GM11168 (cell line): ENCODE measurements at regions not wholly inside any gene's neighbourhood (a gene's known extent, or its start where the extent isn't known, plus 50 kb on each side); places are given as distances from the start of the nearest gene placed in this dataset.

Source experiments
- in situ Hi-C: fragments of 300-500 bp; cut with MboI; formaldehyde crosslinking; loops from one replicate; pipeline ENCODE4 v1.12.0; 2022; ENCODE audit warnings: low sequenced_read_pairs; ENCODE audit not compliant: unreplicated experiment

GRCh38 chr1:29653034-29653810, 416.9 kb downstream of the PTPRU start:
- in situ Hi-C loops, result no loop called here

DNA sequence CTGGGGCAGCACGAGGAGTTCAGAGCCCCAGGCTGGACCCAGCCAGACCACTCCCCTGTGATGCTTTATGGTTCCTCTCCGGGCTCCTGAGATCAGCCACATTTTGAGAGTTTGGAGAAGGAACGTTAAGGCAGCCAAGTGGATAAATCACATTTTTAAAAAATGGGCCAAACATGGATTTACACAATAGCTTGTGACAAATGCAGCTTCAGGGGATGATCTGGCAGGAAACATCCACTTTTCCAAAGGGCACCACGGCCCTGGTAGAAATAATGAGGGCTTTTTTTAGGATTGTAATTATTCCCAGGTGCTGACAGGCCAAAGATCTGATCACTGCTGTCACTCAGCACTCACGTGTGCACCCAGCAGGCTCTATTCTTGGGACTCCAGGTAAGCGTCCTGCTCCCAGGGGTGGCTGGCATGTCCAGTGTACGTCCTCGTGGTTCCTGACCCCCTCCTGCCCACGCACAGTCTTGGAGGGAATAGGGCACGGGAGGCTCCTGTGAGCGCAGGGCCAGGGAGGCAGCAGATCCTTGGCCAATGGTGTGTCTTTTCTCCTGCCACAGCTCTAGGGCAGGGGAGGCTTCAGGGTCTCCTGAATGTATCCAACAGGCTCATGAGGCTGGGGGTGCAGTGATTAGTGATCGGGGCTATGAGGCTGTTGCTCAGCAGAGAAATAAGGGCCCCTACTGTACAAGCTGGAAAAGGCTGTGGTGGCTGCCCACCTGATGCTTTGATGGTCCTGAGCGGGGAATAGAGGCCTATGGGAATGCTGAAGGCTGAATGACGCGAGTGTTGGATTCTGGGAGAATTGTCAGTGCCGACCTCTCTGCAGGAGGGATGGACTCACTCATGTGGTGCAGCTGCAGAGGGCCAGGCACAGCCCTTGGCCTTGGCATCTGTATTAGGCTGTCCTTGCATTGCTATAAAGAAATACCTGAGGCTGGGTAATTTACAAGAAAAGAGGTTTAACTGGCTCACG, 415.7 kb downstream of the PTPRU start:
- in situ Hi-C loops, result no loop called here

- in situ Hi-C loops, result no loop called here
These were observed 414.9 kb downstream of the PTPRU start for GRCh38 chr1:29651246-29651645.

DNA sequence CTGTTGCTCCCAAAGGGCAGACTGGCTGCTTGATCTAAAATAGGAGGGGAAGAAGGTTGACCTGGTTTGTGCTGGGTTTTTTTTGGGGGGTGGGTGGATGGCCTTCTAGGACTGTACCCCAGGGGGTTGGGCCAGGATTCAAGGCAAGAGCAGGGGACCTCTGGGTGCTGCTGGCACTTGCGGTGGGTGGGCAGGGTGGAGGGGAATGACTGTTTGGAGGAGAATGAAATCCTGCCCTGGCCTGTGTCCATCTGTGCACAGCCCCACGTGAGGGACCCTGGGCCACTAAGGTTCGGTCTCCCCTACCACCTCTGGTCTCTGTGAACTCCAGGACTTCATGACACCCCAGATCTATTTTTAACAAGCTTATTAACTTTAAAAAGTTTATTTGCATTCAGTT, 414.2 kb downstream of the PTPRU start:
- in situ Hi-C loops, result no loop called here

- in situ Hi-C loops, result no loop called here
These were observed 413.7 kb downstream of the PTPRU start for GRCh38 chr1:29650041-29650400.

- in situ Hi-C loops, result no loop called here
These were observed 413.1 kb downstream of the PTPRU start for GRCh38 chr1:29649189-29650040.

DNA sequence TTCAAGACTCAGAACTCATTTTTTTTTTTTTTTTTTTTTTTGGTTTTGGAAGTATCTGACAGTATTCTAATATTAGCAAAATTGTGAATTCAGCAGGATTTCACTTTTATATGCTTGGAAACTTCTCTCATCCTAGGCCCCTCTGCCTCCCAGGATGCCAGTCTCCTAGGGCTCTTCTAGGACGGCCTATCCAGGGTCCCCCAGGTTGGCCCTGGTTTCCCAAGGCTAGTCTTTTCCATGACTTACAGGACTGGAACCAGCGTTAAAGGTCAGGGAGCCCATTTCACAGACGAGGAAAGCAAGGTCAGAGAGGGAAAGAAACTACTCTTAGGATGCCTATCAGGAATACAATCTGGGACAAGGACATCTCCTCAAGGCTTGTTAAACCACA, 412.5 kb downstream of the PTPRU start:
- in situ Hi-C loops, result no loop called here

- in situ Hi-C loops, result no loop called here
These were observed 411.7 kb downstream of the PTPRU start for GRCh38 chr1:29648026-29648425.

DNA sequence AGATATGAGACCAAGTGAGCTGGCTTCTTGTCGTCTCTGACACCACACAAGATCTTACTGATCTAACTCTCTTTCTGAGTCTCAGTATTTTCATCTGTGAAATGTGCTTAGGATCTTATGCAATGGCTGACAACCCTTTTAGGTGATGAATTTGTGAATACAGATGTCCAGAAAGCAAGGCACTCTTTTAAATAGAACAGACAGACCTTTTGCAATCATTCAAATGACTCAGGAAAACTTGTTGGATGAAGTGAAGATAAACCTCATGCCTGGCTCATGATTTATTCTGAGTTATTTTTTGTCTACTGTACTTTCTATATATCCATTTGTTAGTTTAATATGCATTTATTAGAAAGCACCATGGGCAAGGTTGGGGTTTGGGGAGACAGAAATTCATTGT, 411.3 kb downstream of the PTPRU start:
- in situ Hi-C loops, result no loop called here

- in situ Hi-C loops, result no loop called here
These were observed 409.9 kb downstream of the PTPRU start for GRCh38 chr1:29646161-29646775.

DNA sequence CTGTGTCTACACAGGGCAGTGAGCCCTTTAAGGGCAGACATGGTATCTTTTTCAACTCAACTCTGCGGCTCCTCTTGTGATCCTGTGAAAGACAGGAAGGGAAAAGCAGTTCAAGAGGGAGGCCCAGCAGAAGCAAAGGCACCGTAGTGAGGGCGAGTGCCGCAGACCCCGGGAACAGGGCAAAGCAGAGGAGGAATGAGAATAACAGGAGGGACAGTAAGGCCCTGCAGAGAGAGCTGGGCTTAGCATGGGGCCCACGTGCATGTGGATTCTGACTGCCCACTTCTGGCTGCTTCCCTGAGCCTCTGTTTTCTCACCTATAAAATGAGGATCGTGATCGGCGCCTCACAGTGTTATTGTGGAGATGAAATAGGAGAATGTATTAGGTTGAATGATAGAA, 409.3 kb downstream of the PTPRU start:
- in situ Hi-C loops, result no loop called here

DNA sequence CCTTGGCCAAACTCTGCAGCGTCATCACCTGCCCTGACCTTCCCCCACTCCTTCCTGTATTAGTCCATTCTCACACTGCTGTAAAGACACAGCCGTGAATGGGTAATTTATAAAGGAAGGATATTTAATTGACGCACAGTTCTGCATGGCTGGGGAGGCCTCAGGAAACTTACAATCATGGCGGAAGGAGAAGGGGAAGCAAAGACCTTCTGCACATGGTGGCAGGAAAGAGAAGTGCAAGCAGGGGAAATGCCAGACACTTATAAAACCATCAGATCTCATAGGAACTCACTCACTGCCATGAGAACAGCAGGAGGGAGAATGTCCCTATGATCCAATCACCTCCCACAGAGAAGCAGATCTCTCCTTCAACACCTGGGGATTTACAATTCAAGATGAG, 408.5 kb downstream of the PTPRU start:
- in situ Hi-C loops, result no loop called here

- in situ Hi-C loops, result no loop called here
These were observed 407.6 kb downstream of the PTPRU start for GRCh38 chr1:29643838-29644440.

- in situ Hi-C loops, result no loop called here
These were observed 407.0 kb downstream of the PTPRU start for GRCh38 chr1:29643281-29643680.

GRCh38 chr1:29642519-29642918, 406.2 kb downstream of the PTPRU start:
- in situ Hi-C loops, result no loop called here

DNA sequence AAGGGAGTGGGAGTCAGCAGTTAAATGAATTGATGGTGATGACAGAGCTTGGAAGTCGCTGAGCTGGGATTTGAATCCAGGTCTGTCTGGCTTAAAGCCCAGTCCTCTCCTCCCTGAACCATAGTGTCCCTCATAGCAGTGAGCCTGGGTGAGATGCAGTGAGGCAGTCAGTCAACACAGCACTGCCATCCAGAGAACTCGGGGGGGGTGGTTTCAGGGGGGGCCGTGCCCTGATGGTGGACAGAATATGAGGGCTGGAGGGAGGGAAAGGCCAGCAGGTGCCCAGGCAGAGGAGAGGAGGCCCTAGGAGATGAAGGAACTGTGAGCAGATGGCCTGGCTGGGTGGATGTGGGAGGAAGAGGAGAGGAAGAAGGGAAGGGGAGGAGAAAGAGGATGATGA, 405.6 kb downstream of the PTPRU start:
- in situ Hi-C loops, result no loop called here

- in situ Hi-C loops, result no loop called here
These were observed 404.1 kb downstream of the PTPRU start for GRCh38 chr1:29640428-29640785.

DNA sequence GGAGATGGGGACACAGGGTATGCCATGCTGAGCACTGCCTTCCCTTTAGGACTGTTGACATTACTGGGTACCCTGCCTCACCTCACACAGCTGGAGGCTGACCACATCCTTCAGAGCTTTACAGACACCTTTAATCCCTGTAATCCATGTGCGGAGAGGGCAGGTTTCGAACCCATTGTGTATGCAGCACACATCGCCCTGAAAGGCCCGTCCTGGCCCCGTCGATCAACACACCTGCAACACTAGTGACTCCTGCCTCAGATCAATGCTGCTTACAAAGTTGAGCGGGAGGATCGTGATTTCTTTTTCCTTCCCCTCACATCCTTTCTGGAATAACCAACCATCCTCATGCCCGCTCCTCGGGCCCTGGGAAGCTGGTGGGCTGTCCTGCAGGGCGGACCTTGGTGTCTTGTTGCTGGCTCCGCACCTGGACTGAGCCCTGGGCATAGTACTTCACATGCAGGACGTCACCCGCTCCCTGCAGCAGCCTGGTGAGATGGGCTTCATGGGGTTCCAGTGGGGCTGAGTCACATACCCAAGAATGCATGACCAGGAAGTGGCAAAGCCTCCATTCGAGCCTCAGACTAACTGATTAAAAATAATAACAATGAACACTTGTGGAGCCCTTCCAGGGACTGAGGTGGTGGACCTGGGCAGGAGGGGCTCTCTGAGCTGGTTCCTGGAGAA, 403.6 kb downstream of the PTPRU start:
- in situ Hi-C loops, result no loop called here

DNA sequence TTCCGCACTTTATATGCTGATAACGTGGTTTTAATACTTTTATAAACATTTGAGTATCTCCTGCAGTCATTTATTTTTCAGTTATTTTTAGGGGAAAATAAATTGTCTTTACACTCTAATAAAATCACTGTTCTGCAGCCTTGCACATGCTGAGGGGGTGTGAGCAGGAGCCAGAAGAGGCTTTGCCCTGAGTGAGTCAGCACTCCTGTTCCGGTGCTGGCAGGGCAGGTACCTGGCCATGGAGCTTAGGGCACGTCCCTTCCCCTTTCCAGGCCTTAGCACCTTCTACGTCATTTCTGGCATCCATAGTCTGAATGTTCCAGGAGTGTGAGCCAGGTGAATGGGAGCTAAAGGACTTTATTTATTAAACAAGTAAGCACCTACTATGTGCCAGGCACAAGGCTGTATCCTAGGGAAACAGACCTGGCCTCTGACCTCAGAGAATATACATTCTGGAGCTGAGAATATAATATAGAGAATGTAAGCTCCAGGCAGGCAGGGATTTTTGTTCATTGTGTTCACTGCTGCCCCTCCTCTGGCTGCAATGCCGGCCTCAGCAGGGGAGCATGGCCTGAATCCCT, 402.9 kb downstream of the PTPRU start:
- in situ Hi-C loops, result no loop called here
